Suprapubic skin (tissue), 4 donors: ENCODE measurements at regions not wholly inside any gene's neighbourhood (a gene's known extent, or its start where the extent isn't known, plus 50 kb on each side); places are given as distances from the start of the nearest gene placed in this dataset.

Experiments
- CTCF ChIP-seq, 2 donors: fragments of 200-600 bp in 1 of 2; fragments of 450-650 bp in 1 of 2; sonication (generic) in 1 of 2; IDR thresholded peaks; one replicate each; pipeline ENCODE4 v1.5.1; 2016 to 2019; ENCODE audit warnings: antibody characterized with exemption in 2 of 2, mild to moderate bottlenecking in 1 of 2, moderate library complexity in 1 of 2
- POLR2A ChIP-seq, 2 donors: fragments of 450-650 bp; IDR thresholded peaks; one replicate each; pipeline ENCODE4 v1.6.1; 2017; ENCODE audit warnings: antibody characterized with exemption in 2 of 2, mild to moderate bottlenecking in 2 of 2, moderate library complexity in 2 of 2
- POLR2AphosphoS5 ChIP-seq, 3 donors: sonication (generic); formaldehyde crosslinking; IDR thresholded peaks; one replicate each; pipeline ENCODE4 v1.6.1; 2017; ENCODE audit warnings: antibody characterized with exemption in 3 of 3

GRCh38 chr3:28019740-28020139 is 221.7 kb upstream of the CMC1 start:
- no peak for TF ChIP-seq CTCF (IDR thresholded peaks at IDR 0.05)
- TF ChIP-seq POLR2AphosphoS5 (IDR thresholded peaks at IDR 0.05) = no peak
- TF ChIP-seq POLR2A (IDR thresholded peaks at IDR 0.05) = no peak
